Stromal cell of bone marrow (primary cell): ENCODE measurements at regions not wholly inside any gene's neighbourhood (a gene's known extent, or its start where the extent isn't known, plus 50 kb on each side); places are given as distances from the start of the nearest gene placed in this dataset.
"Not testable (repeated sequence)": the region's sequence is repeated elsewhere in the genome, so short reads cannot be mapped to it uniquely, and the experiment has no call there.

Experiments
- DNase-seq: peaks from one replicate; pipeline ENCODE4 v3.0.0-alpha.2; 2012; ENCODE audit warnings: low read depth

- DNase-seq, result not testable (repeated sequence)
Measured at GRCh38 chr7:76971201-76971600, 61.0 kb downstream of the SPDYE17 start.

GRCh38 chr7:76969892-76970291 lies 62.3 kb downstream of the SPDYE17 start:
- not testable (repeated sequence) for DNase-seq

GRCh38 chr7:76965731-76966548 lies 66.2 kb downstream of the SPDYE17 start:
- DNase-seq, result not testable (repeated sequence)

GRCh38 chr7:76964050-76964449 lies 68.1 kb downstream of the SPDYE17 start:
- DNase-seq, result not testable (repeated sequence)

- DNase-seq, result not testable (repeated sequence)
Measured at GRCh38 chr7:76963061-76963460, 69.1 kb downstream of the SPDYE17 start.

- DNase-seq, result not testable (repeated sequence)
Measured at GRCh38 chr7:76960400-76960986, 71.7 kb downstream of the SPDYE17 start.

- DNase-seq, result not testable (repeated sequence)
Measured at GRCh38 chr7:76959573-76960399, 72.4 kb downstream of the SPDYE17 start.

- DNase-seq, result not testable (repeated sequence)
Measured at GRCh38 chr7:76956531-76956930, 75.6 kb downstream of the SPDYE17 start.

- not testable (repeated sequence) for DNase-seq
Measured at GRCh38 chr7:76955124-76955523, 77.0 kb downstream of the SPDYE17 start.

- not testable (repeated sequence) for DNase-seq
Measured at GRCh38 chr7:76944603-76945002, 87.6 kb downstream of the SPDYE17 start.

GRCh38 chr7:76941809-76942765 lies 90.1 kb downstream of the SPDYE17 start:
- not testable (repeated sequence) for DNase-seq

GRCh38 chr7:76937781-76938180 lies 94.4 kb downstream of the SPDYE17 start:
- not testable (repeated sequence) for DNase-seq

- not testable (repeated sequence) for DNase-seq
Measured at GRCh38 chr7:76937330-76937729, 94.8 kb downstream of the SPDYE17 start.

- DNase-seq, result not testable (repeated sequence)
Measured at GRCh38 chr7:76936346-76936745, 95.8 kb downstream of the SPDYE17 start.

GRCh38 chr7:76934711-76935110 lies 97.5 kb downstream of the SPDYE17 start:
- DNase-seq, result not testable (repeated sequence)

GRCh38 chr7:76932957-76933356 lies 99.2 kb downstream of the SPDYE17 start:
- DNase-seq, result not testable (repeated sequence)

- DNase-seq, result not testable (repeated sequence)
Measured at GRCh38 chr7:76931441-76931840, 100.7 kb downstream of the SPDYE17 start.

- DNase-seq, result not testable (repeated sequence)
Measured at GRCh38 chr7:76930416-76930815, 101.7 kb downstream of the SPDYE17 start.

GRCh38 chr7:76928751-76929150 lies 103.4 kb downstream of the SPDYE17 start:
- not testable (repeated sequence) for DNase-seq

GRCh38 chr7:76927741-76928393 lies 104.3 kb downstream of the SPDYE17 start:
- not testable (repeated sequence) for DNase-seq

- not testable (repeated sequence) for DNase-seq
Measured at GRCh38 chr7:76926416-76926815, 105.7 kb downstream of the SPDYE17 start.
